GM21786 (cell line): ENCODE measurements at regions not wholly inside any gene's neighbourhood (a gene's known extent, or its start where the extent isn't known, plus 50 kb on each side); places are given as distances from the start of the nearest gene placed in this dataset.
A peak's percentile ranks its signal among the peaks of the same experiment; 100 is the strongest.

Source experiments
- ATAC-seq: cut with Tn5 transposase; IDR thresholded peaks from one replicate; pipeline ENCODE4 v1.9.1; 2021; ENCODE audit not compliant: unreplicated experiment

GRCh38 chr13:60282186-60282585 lies 114.8 kb upstream of the TDRD3 start:
- no peak for ATAC-seq

GRCh38 chr13:60282708-60283107 lies 114.3 kb upstream of the TDRD3 start:
- ATAC-seq, result no peak

- no peak for ATAC-seq
Measured at GRCh38 chr13:60286707-60287106, 110.3 kb upstream of the TDRD3 start.

GRCh38 chr13:60288569-60288968 lies 108.5 kb upstream of the TDRD3 start:
- ATAC-seq, result no peak

- ATAC-seq, result no peak
Measured at GRCh38 chr13:60303166-60303565, 93.9 kb upstream of the TDRD3 start.

GRCh38 chr13:60311527-60311926 lies 85.5 kb upstream of the TDRD3 start:
- ATAC-seq, result no peak

- no peak for ATAC-seq
Measured at GRCh38 chr13:60312851-60313505, 84.0 kb upstream of the TDRD3 start.

- ATAC-seq, result no peak
Measured at GRCh38 chr13:60318186-60318585, 78.8 kb upstream of the TDRD3 start.

GRCh38 chr13:60324131-60324530 lies 72.9 kb upstream of the TDRD3 start:
- ATAC-seq, result no peak

GRCh38 chr13:60326273-60326672 lies 70.7 kb upstream of the TDRD3 start:
- ATAC-seq, result no peak

- ATAC-seq, result no peak
Measured at GRCh38 chr13:60327511-60327910, 69.5 kb upstream of the TDRD3 start.

- no peak for ATAC-seq
Measured at GRCh38 chr13:60328073-60328472, 68.9 kb upstream of the TDRD3 start.

- peak; percentile 64 for ATAC-seq
Measured at GRCh38 chr13:60329221-60329923, 67.6 kb upstream of the TDRD3 start.

GRCh38 chr13:60331249-60332012 lies 65.6 kb upstream of the TDRD3 start:
- no peak for ATAC-seq

GRCh38 chr13:60332682-60333081 lies 64.3 kb upstream of the TDRD3 start:
- ATAC-seq, result no peak

GRCh38 chr13:60334310-60334709 lies 62.7 kb upstream of the TDRD3 start:
- ATAC-seq, result no peak

- ATAC-seq, result no peak
Measured at GRCh38 chr13:60335531-60335930, 61.5 kb upstream of the TDRD3 start.

- ATAC-seq, result no peak
Measured at GRCh38 chr13:60338754-60339153, 58.3 kb upstream of the TDRD3 start.

- no peak for ATAC-seq
Measured at GRCh38 chr13:60343978-60344377, 53.0 kb upstream of the TDRD3 start.

- no peak for ATAC-seq
Measured at GRCh38 chr13:60347174-60347573, 49.8 kb upstream of the TDRD3 start.
